ENCODE measurements at regions not wholly inside any gene's neighbourhood (a gene's known extent, or its start where the extent isn't known, plus 50 kb on each side); places are given as distances from the start of the nearest gene placed in this dataset.

DNA sequence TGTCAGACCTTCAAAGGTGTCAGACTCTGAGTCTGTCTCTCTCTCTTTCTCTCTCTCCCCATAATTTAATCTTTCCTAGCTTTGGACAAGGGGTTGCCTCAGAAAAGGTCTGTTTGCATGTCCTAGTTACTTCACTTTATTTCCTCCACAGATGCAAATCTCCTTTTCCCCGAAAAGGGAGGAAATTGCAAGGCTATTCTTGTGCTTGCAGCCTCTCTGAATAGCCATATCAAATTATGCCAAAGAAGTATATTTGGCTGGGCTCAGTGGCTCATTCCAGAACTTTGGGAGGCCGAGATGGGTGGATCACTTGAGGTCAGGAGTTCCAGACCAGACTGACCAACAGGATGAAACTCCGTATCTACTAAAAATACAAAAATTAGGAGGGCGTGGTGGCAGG lies 145.6 kb upstream of the GATB start:
- Histone ChIP-seq H3K9ac (ENCODE audit: low read depth, low read length) (no peak overlapping the region), H3K9me3 (ENCODE audit: control insufficient read depth, insufficient read depth, low read length) (no peaks in the 10 kb centered on the region), H3K4me1 (ENCODE audit: control insufficient read depth, insufficient read depth, low read length) (no peaks in the 10 kb centered on the region), H3K27me3 (ENCODE audit: control insufficient read depth, insufficient read depth, low read length) (no peaks in the 10 kb centered on the region), H3K36me3 (ENCODE audit: control insufficient read depth, insufficient read depth, low read length) (no peaks in the 10 kb centered on the region), H3K4me3 (ENCODE audit: low read depth, low read length) (no peak overlapping the region)

DNA sequence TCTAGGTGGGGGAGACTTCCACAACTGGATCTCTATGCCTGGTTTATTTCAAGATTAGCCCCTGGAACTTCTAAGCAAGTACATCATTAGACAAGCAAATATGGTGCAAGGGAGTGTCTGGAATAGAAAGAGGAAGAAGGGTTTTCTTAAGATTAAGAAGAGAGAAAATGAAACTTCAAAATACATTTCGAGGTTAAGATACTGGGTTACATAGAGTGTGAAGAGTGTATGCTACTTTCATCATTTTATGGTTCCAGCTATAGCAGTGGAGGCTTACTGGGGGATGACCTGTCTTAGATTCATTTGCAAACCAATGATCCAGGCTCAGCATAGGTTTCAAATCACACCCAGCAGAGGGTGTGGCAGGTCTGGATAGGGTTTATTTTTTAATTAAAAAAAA lies 144.4 kb upstream of the GATB start:
- Histone ChIP-seq H3K9ac (ENCODE audit: low read depth, low read length) (no peak overlapping the region), H3K9me3 (ENCODE audit: control insufficient read depth, insufficient read depth, low read length) (no peaks in the 10 kb centered on the region), H3K4me1 (ENCODE audit: control insufficient read depth, insufficient read depth, low read length) (no peaks in the 10 kb centered on the region), H3K27me3 (ENCODE audit: control insufficient read depth, insufficient read depth, low read length) (no peaks in the 10 kb centered on the region), H3K4me3 (ENCODE audit: low read depth, low read length) (no peak overlapping the region), H3K36me3 (ENCODE audit: control insufficient read depth, insufficient read depth, low read length) (no peaks in the 10 kb centered on the region)

DNA sequence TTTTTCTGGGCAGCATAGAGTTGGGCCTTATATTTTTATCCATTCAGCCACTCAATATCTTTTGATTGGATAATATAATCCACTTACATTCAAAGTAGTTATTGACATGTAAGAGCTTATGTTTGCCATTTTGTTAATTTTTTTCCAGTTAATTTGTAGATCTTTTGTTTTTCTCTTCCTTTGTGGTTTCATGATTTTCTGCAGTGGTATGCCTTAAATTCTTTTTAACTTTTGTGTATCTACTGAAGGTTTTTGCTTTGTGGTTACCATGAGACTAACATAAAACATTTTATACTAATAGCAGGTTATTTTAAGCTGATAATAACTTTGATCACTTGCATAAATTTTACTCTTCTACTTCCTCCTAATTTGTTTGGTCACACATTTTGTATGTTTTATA lies 140.8 kb upstream of the GATB start:
- H3K9me3 ChIP-seq (ENCODE audit: control insufficient read depth, insufficient read depth, low read length), result no peaks in the 10 kb centered on the region
- no peak overlapping the region for H3K4me3 ChIP-seq (ENCODE audit: low read depth, low read length)
- no peak overlapping the region for H3K9ac ChIP-seq (ENCODE audit: low read depth, low read length)
- H3K4me1 ChIP-seq (ENCODE audit: control insufficient read depth, insufficient read depth, low read length), result no peaks in the 10 kb centered on the region
- no peaks in the 10 kb centered on the region for H3K27me3 ChIP-seq (ENCODE audit: control insufficient read depth, insufficient read depth, low read length)
- no peaks in the 10 kb centered on the region for H3K36me3 ChIP-seq (ENCODE audit: control insufficient read depth, insufficient read depth, low read length)

DNA sequence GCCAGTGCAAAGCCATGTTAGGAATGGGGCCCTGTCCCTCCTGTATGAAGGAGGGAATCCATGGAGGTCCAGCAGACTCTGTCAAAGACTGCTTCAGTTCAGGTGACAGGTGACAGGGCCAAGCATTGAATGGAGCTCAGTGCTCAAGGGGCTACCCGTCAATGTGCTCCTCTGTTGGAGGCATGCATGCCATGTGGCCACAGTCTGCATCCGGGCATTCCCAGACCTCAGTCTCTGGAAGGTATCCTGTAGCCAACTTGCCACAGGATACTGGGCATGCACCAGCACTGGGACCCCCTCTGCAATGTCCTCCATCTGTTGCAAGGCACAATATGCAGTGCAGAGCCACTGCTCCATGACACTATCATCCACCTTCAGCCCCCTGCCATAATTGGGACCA lies 136.1 kb upstream of the GATB start:
- Histone ChIP-seq H3K4me3 (ENCODE audit: low read depth, low read length) (no peak overlapping the region), H3K36me3 (ENCODE audit: control insufficient read depth, insufficient read depth, low read length) (no peaks in the 10 kb centered on the region), H3K9ac (ENCODE audit: low read depth, low read length) (no peak overlapping the region), H3K9me3 (ENCODE audit: control insufficient read depth, insufficient read depth, low read length) (no peaks in the 10 kb centered on the region), H3K4me1 (ENCODE audit: control insufficient read depth, insufficient read depth, low read length) (no peaks in the 10 kb centered on the region), H3K27me3 (ENCODE audit: control insufficient read depth, insufficient read depth, low read length) (no peaks in the 10 kb centered on the region)

DNA sequence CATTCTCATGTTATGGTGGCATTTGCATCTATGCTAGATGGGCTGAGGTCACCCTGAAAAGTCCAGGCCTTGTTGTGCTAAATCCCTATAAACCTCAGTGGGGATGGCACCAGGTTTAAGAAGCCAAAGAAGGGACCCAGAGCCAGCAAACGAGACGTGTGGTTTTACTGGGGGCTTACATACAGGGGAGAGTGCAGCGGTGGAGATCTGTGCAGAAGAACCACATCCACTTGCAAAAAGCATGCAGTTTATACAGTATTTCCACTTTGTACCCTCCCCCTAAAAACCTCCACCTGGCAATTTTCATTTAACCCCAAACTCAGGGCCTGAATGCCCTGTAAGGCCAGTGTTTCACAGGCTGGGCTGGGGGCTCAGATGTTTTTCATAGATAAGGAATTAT lies 134.9 kb upstream of the GATB start:
- Histone ChIP-seq H3K9me3 (ENCODE audit: control insufficient read depth, insufficient read depth, low read length) (no peaks in the 10 kb centered on the region), H3K4me3 (ENCODE audit: low read depth, low read length) (no peak overlapping the region), H3K9ac (ENCODE audit: low read depth, low read length) (no peak overlapping the region), H3K36me3 (ENCODE audit: control insufficient read depth, insufficient read depth, low read length) (no peaks in the 10 kb centered on the region), H3K27me3 (ENCODE audit: control insufficient read depth, insufficient read depth, low read length) (no peaks in the 10 kb centered on the region), H3K4me1 (ENCODE audit: control insufficient read depth, insufficient read depth, low read length) (no peaks in the 10 kb centered on the region)

DNA sequence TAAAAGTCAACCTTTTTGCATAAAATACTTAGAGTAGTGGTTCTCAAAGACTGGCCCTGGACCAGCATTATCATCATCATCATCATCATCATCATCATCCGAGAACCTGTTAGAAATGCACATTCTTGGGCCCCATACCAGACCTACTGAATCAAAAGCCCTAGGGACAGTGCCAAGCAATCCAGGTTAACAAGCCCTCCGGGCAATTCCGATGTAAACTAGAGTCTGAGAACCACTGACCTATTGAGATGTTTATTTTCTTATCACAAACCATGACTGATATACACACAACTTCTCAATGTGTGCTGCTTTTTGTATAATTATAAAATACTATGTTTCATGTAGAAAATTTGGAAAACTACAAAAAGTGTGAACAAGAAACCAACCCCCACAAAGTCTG lies 133.4 kb upstream of the GATB start:
- Histone ChIP-seq H3K27me3 (ENCODE audit: control insufficient read depth, insufficient read depth, low read length) (no peaks in the 10 kb centered on the region), H3K9me3 (ENCODE audit: control insufficient read depth, insufficient read depth, low read length) (no peaks in the 10 kb centered on the region), H3K4me3 (ENCODE audit: low read depth, low read length) (no peak overlapping the region), H3K9ac (ENCODE audit: low read depth, low read length) (no peak overlapping the region), H3K36me3 (ENCODE audit: control insufficient read depth, insufficient read depth, low read length) (no peaks in the 10 kb centered on the region), H3K4me1 (ENCODE audit: control insufficient read depth, insufficient read depth, low read length) (no peaks in the 10 kb centered on the region)

DNA sequence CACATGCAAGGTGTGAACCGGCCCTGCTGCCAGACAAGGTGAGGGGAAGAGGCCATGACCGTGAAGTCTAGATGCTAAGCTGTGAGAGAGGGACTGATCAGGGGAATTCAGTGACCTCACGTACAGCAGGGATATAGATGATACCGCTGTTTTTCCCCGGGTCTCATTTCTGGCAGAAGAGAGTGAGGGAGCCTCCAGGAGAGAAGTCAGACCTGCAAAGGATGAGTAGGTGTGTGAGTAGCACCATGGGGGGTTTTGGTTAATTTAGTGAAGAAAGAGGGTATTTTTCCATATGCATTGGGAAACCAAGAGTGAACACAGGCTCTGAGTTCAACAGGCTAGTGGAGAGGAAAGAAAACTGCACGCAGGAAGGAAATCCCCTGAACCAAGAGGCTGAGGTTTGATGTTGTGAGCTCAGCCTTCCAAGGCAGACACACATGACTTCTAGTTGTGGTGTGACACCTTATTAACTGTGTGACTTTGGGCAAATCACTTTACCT lies 127.6 kb upstream of the GATB start:
- H3K9ac ChIP-seq (ENCODE audit: low read depth, low read length), result no peak overlapping the region
- H3K4me3 ChIP-seq (ENCODE audit: low read depth, low read length), result no peak overlapping the region
- H3K27me3 ChIP-seq (ENCODE audit: control insufficient read depth, insufficient read depth, low read length), result no peaks in the 10 kb centered on the region
- peaks cover 4% of the 10 kb centered on the region for H3K4me1 ChIP-seq (ENCODE audit: control insufficient read depth, insufficient read depth, low read length)
- no peaks in the 10 kb centered on the region for H3K9me3 ChIP-seq (ENCODE audit: control insufficient read depth, insufficient read depth, low read length)
- H3K36me3 ChIP-seq (ENCODE audit: control insufficient read depth, insufficient read depth, low read length), result no peaks in the 10 kb centered on the region

DNA sequence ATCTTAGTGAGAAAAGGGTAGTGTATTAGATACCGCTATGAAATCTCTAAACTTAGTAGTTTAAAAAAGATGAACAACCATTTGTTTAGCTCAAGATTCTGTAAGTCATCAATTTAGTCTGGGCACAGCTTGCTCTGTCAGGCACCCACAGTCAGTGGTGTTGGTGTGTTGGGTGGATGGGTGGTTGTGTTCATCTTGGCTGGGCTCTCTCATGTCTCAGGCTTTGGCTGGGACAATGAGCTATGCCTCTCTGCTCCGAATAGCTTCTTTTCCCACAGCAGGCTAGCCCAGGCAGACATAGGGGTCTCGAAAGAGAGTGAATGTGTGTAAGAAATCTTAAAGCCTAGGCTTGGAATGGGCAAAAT lies 127.0 kb upstream of the GATB start:
- H3K9ac ChIP-seq (ENCODE audit: low read depth, low read length), result no peak overlapping the region
- peaks cover 4% of the 10 kb centered on the region for H3K4me1 ChIP-seq (ENCODE audit: control insufficient read depth, insufficient read depth, low read length)
- H3K9me3 ChIP-seq (ENCODE audit: control insufficient read depth, insufficient read depth, low read length), result no peaks in the 10 kb centered on the region
- no peaks in the 10 kb centered on the region for H3K27me3 ChIP-seq (ENCODE audit: control insufficient read depth, insufficient read depth, low read length)
- H3K4me3 ChIP-seq (ENCODE audit: low read depth, low read length), result no peak overlapping the region
- H3K36me3 ChIP-seq (ENCODE audit: control insufficient read depth, insufficient read depth, low read length), result no peaks in the 10 kb centered on the region

DNA sequence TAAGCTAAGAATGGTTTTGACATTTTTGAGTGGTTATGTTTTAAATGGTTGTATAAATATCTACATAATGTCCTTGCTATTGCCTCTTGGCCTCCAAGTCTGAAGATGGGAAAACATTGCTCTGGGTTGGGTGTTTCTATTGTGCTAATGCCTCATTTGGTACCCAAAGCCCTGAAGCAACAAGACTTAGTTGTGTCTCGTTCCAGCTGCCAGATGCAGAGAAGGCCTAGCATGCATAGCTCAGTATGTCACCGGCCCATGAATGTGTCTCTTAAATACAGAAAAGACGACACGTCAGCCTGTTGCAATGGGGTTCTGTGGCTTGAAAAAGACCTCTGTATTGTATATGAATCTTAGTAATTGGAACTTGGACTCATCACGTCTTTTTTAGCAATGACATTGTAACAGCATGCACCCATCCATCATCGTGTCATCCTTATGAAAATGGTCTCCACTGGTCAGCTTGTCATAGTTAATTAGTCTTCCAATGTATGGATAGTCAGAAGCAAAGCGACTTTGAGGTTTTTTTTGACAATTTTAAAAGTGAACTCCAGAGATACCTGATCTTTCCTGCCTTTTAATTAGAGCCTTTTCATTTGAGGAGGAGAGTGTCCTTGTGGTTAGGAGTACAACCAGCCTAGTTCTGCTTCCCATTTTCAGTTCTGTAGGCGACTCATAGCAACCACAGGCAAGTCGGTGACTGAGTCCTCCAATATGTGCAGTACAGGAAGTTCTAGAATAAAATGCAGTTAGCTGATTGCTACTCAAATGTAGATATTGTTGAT lies 126.4 kb upstream of the GATB start:
- H3K9ac ChIP-seq (ENCODE audit: low read depth, low read length), result no peak overlapping the region
- H3K4me3 ChIP-seq (ENCODE audit: low read depth, low read length), result no peak overlapping the region
- no peaks in the 10 kb centered on the region for H3K36me3 ChIP-seq (ENCODE audit: control insufficient read depth, insufficient read depth, low read length)
- peaks cover 4% of the 10 kb centered on the region for H3K4me1 ChIP-seq (ENCODE audit: control insufficient read depth, insufficient read depth, low read length)
- H3K9me3 ChIP-seq (ENCODE audit: control insufficient read depth, insufficient read depth, low read length), result no peaks in the 10 kb centered on the region
- no peaks in the 10 kb centered on the region for H3K27me3 ChIP-seq (ENCODE audit: control insufficient read depth, insufficient read depth, low read length)

DNA sequence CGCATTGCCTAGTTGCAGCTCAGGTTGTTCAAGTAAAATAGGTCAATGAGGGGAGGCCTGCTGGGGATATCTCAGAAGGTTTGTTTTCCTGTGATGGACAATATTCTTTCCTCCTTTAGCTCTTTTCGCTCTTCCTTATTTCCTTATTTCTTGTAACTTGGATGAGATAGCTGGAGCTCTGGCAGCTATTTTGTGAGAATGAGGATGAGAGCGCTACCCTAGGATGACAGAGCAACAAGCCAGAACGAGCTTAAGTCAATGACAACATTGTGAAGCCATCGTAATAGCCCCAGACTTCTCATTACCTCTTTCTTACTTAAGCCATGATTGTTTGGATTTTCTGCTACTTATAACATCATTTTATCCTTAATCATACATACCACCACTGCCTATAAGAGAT lies 124.3 kb upstream of the GATB start:
- Histone ChIP-seq H3K9me3 (ENCODE audit: control insufficient read depth, insufficient read depth, low read length) (no peaks in the 10 kb centered on the region), H3K9ac (ENCODE audit: low read depth, low read length) (no peak overlapping the region), H3K27me3 (ENCODE audit: control insufficient read depth, insufficient read depth, low read length) (no peaks in the 10 kb centered on the region), H3K36me3 (ENCODE audit: control insufficient read depth, insufficient read depth, low read length) (no peaks in the 10 kb centered on the region), H3K4me1 (ENCODE audit: control insufficient read depth, insufficient read depth, low read length) (peaks cover 4% of the 10 kb centered on the region), H3K4me3 (ENCODE audit: low read depth, low read length) (no peak overlapping the region)

DNA sequence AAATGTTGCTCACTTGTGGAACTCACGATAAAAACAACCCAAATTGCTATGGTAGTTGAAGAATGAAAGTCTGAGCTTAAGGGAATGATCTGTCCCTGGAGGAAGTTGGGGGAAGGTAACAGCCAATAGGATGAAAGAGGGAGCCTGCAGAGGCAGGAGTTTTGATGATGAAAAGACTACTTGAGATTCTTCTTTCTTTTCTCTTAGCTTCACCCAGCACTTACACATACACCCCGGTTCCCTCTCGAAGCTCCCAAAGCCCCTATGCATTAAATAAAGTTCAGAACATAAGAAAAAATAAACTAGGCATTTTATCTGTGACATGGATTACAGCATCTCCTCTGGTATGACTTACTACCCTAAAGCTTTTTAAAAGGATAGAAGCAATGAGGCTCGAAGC lies 122.9 kb upstream of the GATB start:
- no peaks in the 10 kb centered on the region for H3K36me3 ChIP-seq (ENCODE audit: control insufficient read depth, insufficient read depth, low read length)
- H3K4me1 ChIP-seq (ENCODE audit: control insufficient read depth, insufficient read depth, low read length), result peaks cover 4% of the 10 kb centered on the region
- no peaks in the 10 kb centered on the region for H3K27me3 ChIP-seq (ENCODE audit: control insufficient read depth, insufficient read depth, low read length)
- H3K9ac ChIP-seq (ENCODE audit: low read depth, low read length), result no peak overlapping the region
- no peak overlapping the region for H3K4me3 ChIP-seq (ENCODE audit: low read depth, low read length)
- no peaks in the 10 kb centered on the region for H3K9me3 ChIP-seq (ENCODE audit: control insufficient read depth, insufficient read depth, low read length)

DNA sequence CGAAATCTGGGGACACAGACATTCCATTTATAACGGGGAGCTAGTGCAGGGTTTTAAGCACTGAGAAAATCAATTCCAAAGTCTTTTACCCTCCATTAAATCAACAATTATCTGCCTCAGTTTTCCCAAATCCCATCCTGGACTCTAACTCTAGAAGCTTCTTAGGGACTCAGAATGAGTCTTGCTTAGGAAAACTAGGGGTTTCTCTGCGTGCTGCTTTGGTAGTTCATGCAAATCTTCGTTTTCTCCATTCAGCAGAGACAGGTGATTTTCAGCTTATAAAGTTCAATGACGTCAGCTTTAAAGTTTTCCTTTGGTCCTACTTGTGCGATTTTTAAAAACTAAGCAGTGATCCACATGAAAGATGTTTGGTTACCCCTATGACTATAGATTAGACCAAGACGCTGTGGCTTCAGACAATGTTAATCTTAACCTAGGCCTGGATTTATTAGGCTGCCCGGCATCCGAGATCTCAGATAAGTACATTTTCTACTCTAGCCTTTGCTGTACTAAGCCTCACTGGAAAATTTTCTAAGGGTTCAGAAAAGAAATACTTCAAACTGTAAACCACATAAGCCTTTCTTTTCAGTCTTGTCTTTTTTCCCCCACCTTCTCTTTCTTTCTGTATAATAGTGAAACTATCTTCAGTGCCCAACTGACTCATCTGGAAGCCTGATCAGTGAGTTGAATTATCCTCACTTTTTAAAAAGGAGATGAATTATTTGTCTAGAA lies 121.4 kb upstream of the GATB start:
- Histone ChIP-seq H3K27me3 (ENCODE audit: control insufficient read depth, insufficient read depth, low read length) (no peaks in the 10 kb centered on the region), H3K9ac (ENCODE audit: low read depth, low read length) (no peak overlapping the region), H3K9me3 (ENCODE audit: control insufficient read depth, insufficient read depth, low read length) (no peaks in the 10 kb centered on the region), H3K36me3 (ENCODE audit: control insufficient read depth, insufficient read depth, low read length) (no peaks in the 10 kb centered on the region), H3K4me1 (ENCODE audit: control insufficient read depth, insufficient read depth, low read length) (peaks cover 4% of the 10 kb centered on the region), H3K4me3 (ENCODE audit: low read depth, low read length) (no peak overlapping the region)
